A549 (cell line): ENCODE measurements at regions not wholly inside any gene's neighbourhood (a gene's known extent, or its start where the extent isn't known, plus 50 kb on each side); places are given as distances from the start of the nearest gene placed in this dataset.

Experiments used
- CTCF ChIP-seq: fragments of >200 bp; sonication (Bioruptor Twin); formaldehyde crosslinking; IDR thresholded peaks from 3 replicates; pipeline ENCODE4 v1.5.1; 2016
- EP300 ChIP-seq, 2 experiments: fragments of >200 bp; sonication (Bioruptor Twin); formaldehyde crosslinking; IDR thresholded peaks; 2 replicates in 1 of 2; 3 replicates in 1 of 2; pipeline ENCODE4 v1.6.1; 2016 to 2017
- MAX ChIP-seq: IDR thresholded peaks from 2 replicates; pipeline ENCODE4 v1.6.1; 2012
- NR3C1 ChIP-seq: fragments of >200 bp; sonication (Bioruptor Twin); formaldehyde crosslinking; IDR thresholded peaks from 3 replicates; pipeline ENCODE4 v1.6.1; 2017
- POLR2A ChIP-seq: IDR thresholded peaks from 2 replicates; pipeline ENCODE4 v1.6.1; 2012; ENCODE audit warnings: mild to moderate bottlenecking, low read length
- RAD21 ChIP-seq, 2 experiments: fragments of >200 bp in 1 of 2; sonication (Bioruptor Twin) in 1 of 2; formaldehyde crosslinking in 1 of 2; IDR thresholded peaks in 1 of 2; conservative IDR thresholded peaks in 1 of 2; 2 replicates in 1 of 2; 3 replicates in 1 of 2; pipeline ENCODE4 v1.6.1; 2012 to 2018; ENCODE audit warnings: inconsistent platforms in 1 of 2
- REST ChIP-seq: fragments of 200-600 bp; sonication (generic); IDR thresholded peaks from 2 replicates; pipeline ENCODE4 v1.6.1; 2016; ENCODE audit warnings: antibody characterized with exemption, mild to moderate bottlenecking, moderate library complexity

GRCh38 chr7:33673029-33673700 lies 232.2 kb upstream of the BMPER start:
- TF ChIP-seq POLR2A (no peak), REST (no peak), RAD21 (conservative IDR thresholded peaks at IDR 0.05 in 1 of 2, IDR thresholded peaks at IDR 0.05 in 1 of 2) (no peak), NR3C1 (no peak), CTCF (no peak), MAX (no peak), EP300 (IDR thresholded peaks at IDR 0.05) (no peak)
